Loucy (cell line): ENCODE measurements at regions not wholly inside any gene's neighbourhood (a gene's known extent, or its start where the extent isn't known, plus 50 kb on each side); places are given as distances from the start of the nearest gene placed in this dataset.

Experiments used
- H2AFZ ChIP-seq: fragments of 200-600 bp; sonication (generic); 2 replicates; pipeline ENCODE4 v1.6.0; 2016; ENCODE audit warnings: antibody characterized with exemption, mild to moderate bottlenecking, low read length, moderate library complexity
- H3F3A ChIP-seq: fragments of 200-600 bp; 2 replicates; pipeline ENCODE4 v1.6.0; 2016; ENCODE audit warnings: antibody characterized with exemption, low read depth, mild to moderate bottlenecking
- H3K27me3 ChIP-seq: fragments of 200-600 bp; sonication (generic); 2 replicates; pipeline ENCODE4 v1.6.1; 2014; ENCODE audit warnings: low read length, mild to moderate bottlenecking; ENCODE audit not compliant: insufficient read depth, poor library complexity, severe bottlenecking
- H3K36me3 ChIP-seq: fragments of 200-600 bp; sonication (generic); 2 replicates; pipeline ENCODE4 v1.6.1; 2016; ENCODE audit warnings: low read length; ENCODE audit not compliant: insufficient read depth
- H3K4me1 ChIP-seq: fragments of 200-600 bp; sonication (generic); 2 replicates; pipeline ENCODE4 v1.5.1; 2014; ENCODE audit warnings: low read length, mild to moderate bottlenecking; ENCODE audit not compliant: insufficient read depth, poor library complexity, severe bottlenecking
- H3K4me2 ChIP-seq: fragments of 200-600 bp; sonication (generic); 2 replicates; pipeline ENCODE4 v1.6.0; 2014; ENCODE audit warnings: antibody characterized with exemption, low read length, low read depth, mild to moderate bottlenecking; ENCODE audit not compliant: poor library complexity, severe bottlenecking
- H3K4me3 ChIP-seq: fragments of 200-600 bp; sonication (generic); 2 replicates; pipeline ENCODE4 v1.5.1; 2014; ENCODE audit warnings: low read length, mild to moderate bottlenecking, mixed read lengths; ENCODE audit not compliant: poor library complexity, severe bottlenecking
- H3K79me2 ChIP-seq: fragments of 200-600 bp; sonication (generic); 2 replicates; pipeline ENCODE4 v1.6.1; 2014; ENCODE audit warnings: low read length; ENCODE audit not compliant: insufficient read depth
- H3K9ac ChIP-seq: fragments of 200-600 bp; sonication (generic); 2 replicates; pipeline ENCODE4 v1.6.0; 2014; ENCODE audit warnings: mild to moderate bottlenecking, low read depth, low read length, moderate library complexity; ENCODE audit not compliant: poor library complexity, severe bottlenecking
- H3K9me2 ChIP-seq: fragments of 200-600 bp; sonication (generic); replicated peaks from 2 replicates; pipeline ENCODE4 v1.6.1; 2016; ENCODE audit warnings: low read depth, low read length, mixed read lengths
- H3K9me3 ChIP-seq: fragments of 200-600 bp; sonication (generic); 2 replicates; pipeline ENCODE4 v1.6.1; 2014; ENCODE audit warnings: mild to moderate bottlenecking, antibody characterized with exemption, low read length, low read depth; ENCODE audit not compliant: insufficient read depth
- H4K20me1 ChIP-seq: fragments of 200-600 bp; sonication (generic); 2 replicates; pipeline ENCODE4 v1.6.0; 2014; ENCODE audit warnings: antibody characterized with exemption, low read length, mild to moderate bottlenecking; ENCODE audit not compliant: insufficient read depth, poor library complexity, severe bottlenecking
- EZH2phosphoT487 ChIP-seq: fragments of 200-600 bp; IDR thresholded peaks from 2 replicates; pipeline ENCODE4 v1.6.1; 2018; ENCODE audit warnings: antibody characterized with exemption, mild to moderate bottlenecking, moderate library complexity, borderline replicate concordance
- TF ChIP-seq, protein P1 (sequence below): fragments of 200-600 bp; sonication (generic); conservative IDR thresholded peaks from 2 replicates; pipeline ENCODE4 v1.5.1; 2014; ENCODE audit warnings: mild to moderate bottlenecking, antibody characterized with exemption, low read length

DNA sequence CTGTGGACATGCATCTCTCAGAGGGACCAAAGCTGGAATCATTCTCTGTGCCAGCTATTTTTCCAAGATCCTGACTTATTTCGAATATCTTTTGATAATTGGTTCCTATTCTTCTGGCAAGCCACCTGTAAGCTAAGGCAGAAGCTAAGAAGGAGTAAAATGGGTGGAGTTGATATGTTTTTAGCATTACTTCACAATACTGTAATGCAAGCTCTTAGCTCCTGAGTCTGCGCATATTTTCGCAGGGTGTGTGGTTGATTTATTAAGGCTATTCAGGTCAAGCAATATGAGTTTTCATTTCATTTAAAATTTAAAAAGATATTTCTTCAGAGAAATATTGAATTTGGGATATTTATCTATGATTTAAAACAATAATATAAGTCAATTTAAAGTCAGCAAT lies 158.5 kb upstream of the ADAMTS16 start:
- no peaks in the 10 kb centered on the region for H3K9me3 ChIP-seq
- H3K9me2 ChIP-seq, result no peaks in the 10 kb centered on the region
- H3K9ac ChIP-seq, result no peak overlapping the region
- H3F3A ChIP-seq, result no peaks in the 10 kb centered on the region
- H3K4me1 ChIP-seq, result no peaks in the 10 kb centered on the region
- no peaks in the 10 kb centered on the region for H3K27me3 ChIP-seq
- H3K4me3 ChIP-seq, result no peak overlapping the region
- no peaks in the 10 kb centered on the region for H3K79me2 ChIP-seq
- H4K20me1 ChIP-seq, result no peaks in the 10 kb centered on the region
- no peaks in the 10 kb centered on the region for H3K36me3 ChIP-seq
- no peak overlapping the region for H3K4me2 ChIP-seq
- no peak overlapping the region for H2AFZ ChIP-seq
- TF ChIP-seq, protein P1, sequence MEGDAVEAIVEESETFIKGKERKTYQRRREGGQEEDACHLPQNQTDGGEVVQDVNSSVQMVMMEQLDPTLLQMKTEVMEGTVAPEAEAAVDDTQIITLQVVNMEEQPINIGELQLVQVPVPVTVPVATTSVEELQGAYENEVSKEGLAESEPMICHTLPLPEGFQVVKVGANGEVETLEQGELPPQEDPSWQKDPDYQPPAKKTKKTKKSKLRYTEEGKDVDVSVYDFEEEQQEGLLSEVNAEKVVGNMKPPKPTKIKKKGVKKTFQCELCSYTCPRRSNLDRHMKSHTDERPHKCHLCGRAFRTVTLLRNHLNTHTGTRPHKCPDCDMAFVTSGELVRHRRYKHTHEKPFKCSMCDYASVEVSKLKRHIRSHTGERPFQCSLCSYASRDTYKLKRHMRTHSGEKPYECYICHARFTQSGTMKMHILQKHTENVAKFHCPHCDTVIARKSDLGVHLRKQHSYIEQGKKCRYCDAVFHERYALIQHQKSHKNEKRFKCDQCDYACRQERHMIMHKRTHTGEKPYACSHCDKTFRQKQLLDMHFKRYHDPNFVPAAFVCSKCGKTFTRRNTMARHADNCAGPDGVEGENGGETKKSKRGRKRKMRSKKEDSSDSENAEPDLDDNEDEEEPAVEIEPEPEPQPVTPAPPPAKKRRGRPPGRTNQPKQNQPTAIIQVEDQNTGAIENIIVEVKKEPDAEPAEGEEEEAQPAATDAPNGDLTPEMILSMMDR, result no peak
- TF ChIP-seq EZH2phosphoT487, result no peak

DNA sequence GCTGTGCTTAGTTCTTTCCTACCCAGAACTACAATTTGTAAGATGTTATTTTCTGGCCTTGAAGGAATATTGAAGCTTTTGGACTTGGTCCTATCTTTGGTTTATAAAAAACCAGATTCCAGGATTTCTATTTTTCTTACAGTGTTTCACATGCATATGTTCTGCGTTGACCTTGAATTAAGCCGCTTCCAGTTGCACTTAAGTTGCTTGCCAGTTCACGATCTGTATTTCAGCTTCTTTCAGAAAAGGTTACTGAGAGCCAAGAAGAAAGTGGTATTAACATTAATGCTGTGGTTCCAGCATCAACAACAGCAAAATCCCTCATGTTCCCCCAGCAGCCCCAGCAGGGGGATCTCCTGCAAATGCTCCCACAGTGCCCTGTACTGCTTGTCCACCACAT lies 156.4 kb upstream of the ADAMTS16 start:
- H3K4me1 ChIP-seq, result no peaks in the 10 kb centered on the region
- H3K27me3 ChIP-seq, result no peaks in the 10 kb centered on the region
- H2AFZ ChIP-seq, result no peak overlapping the region
- H3K4me3 ChIP-seq, result no peak overlapping the region
- H3K9me2 ChIP-seq, result no peaks in the 10 kb centered on the region
- no peaks in the 10 kb centered on the region for H3F3A ChIP-seq
- H3K9me3 ChIP-seq, result no peaks in the 10 kb centered on the region
- TF ChIP-seq EZH2phosphoT487, result no peak
- TF ChIP-seq, protein P1, result no peak
- H4K20me1 ChIP-seq, result no peaks in the 10 kb centered on the region
- no peaks in the 10 kb centered on the region for H3K36me3 ChIP-seq
- no peaks in the 10 kb centered on the region for H3K79me2 ChIP-seq
- H3K9ac ChIP-seq, result no peak overlapping the region
- no peak overlapping the region for H3K4me2 ChIP-seq

DNA sequence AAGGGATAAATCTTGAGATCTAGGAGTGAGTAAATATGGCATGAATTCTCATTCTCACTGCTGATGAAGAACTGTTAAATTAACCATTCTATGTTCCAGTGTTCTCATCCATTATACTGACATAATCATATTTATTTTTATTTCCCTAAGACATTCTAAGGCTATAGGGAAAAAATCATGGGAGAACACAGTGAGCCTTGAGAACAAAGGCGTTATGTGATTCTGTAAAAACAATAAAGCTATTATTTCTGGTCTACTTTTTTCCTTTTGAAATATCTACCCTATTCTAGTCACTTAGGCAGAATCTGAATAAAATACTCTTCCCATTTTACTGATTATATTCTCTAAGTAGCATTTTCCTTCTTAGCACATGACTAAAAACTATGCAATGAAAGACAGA lies 155.7 kb upstream of the ADAMTS16 start:
- no peaks in the 10 kb centered on the region for H3F3A ChIP-seq
- H3K9me3 ChIP-seq, result no peaks in the 10 kb centered on the region
- H3K9ac ChIP-seq, result no peak overlapping the region
- no peaks in the 10 kb centered on the region for H3K9me2 ChIP-seq
- H3K4me1 ChIP-seq, result no peaks in the 10 kb centered on the region
- no peaks in the 10 kb centered on the region for H3K36me3 ChIP-seq
- TF ChIP-seq, protein P1, result no peak
- no peak for TF ChIP-seq EZH2phosphoT487
- H3K4me3 ChIP-seq, result no peak overlapping the region
- H2AFZ ChIP-seq, result no peak overlapping the region
- H3K27me3 ChIP-seq, result no peaks in the 10 kb centered on the region
- no peaks in the 10 kb centered on the region for H3K79me2 ChIP-seq
- H4K20me1 ChIP-seq, result no peaks in the 10 kb centered on the region
- no peak overlapping the region for H3K4me2 ChIP-seq
